Gastrocnemius medialis (tissue), 4 donors: ENCODE measurements at regions not wholly inside any gene's neighbourhood (a gene's known extent, or its start where the extent isn't known, plus 50 kb on each side); places are given as distances from the start of the nearest gene placed in this dataset.

Experiments
- CTCF ChIP-seq, 5 experiments: fragments of 450-650 bp in 3 of 5; fragments of 200-600 bp in 2 of 5; sonication (generic) in 2 of 5; IDR thresholded peaks in 4 of 5; conservative IDR thresholded peaks in 1 of 5; 1 replicate in 4 of 5; 2 replicates in 1 of 5; pipeline ENCODE4 v1.5.1; 2016 to 2019; ENCODE audit warnings: antibody characterized with exemption in 5 of 5, mild to moderate bottlenecking in 3 of 5, moderate library complexity in 3 of 5
- POLR2A ChIP-seq, 2 donors: fragments of 450-650 bp; IDR thresholded peaks; one replicate each; pipeline ENCODE4 v1.6.1; 2017; ENCODE audit warnings: antibody characterized with exemption in 2 of 2, mild to moderate bottlenecking in 2 of 2, moderate library complexity in 2 of 2

GRCh38 chr10:83625831-83626360 lies 513.4 kb upstream of the GHITM start:
- TF ChIP-seq CTCF (IDR thresholded peaks at IDR 0.05 in 4 of 5, conservative IDR thresholded peaks at IDR 0.05 in 1 of 5) (no peak), POLR2A (IDR thresholded peaks at IDR 0.05) (no peak)
